ENCODE measurements at regions not wholly inside any gene's neighbourhood (a gene's known extent, or its start where the extent isn't known, plus 50 kb on each side); places are given as distances from the start of the nearest gene placed in this dataset.
"Not testable (repeated sequence)": the region's sequence is repeated elsewhere in the genome, so short reads cannot be mapped to it uniquely, and the experiment has no call there.

- DNase-seq; H3K18ac ChIP-seq (ENCODE audit: low read length); H3K36me3 ChIP-seq (ENCODE audit: control insufficient read depth, insufficient read depth, low read length); H3K9ac ChIP-seq (ENCODE audit: low read length); H2BK15ac ChIP-seq (replicated peaks; ENCODE audit: low read depth); H3K56ac ChIP-seq (ENCODE audit: low read length); H2BK120ac ChIP-seq (ENCODE audit: low read depth, low read length); H4K8ac ChIP-seq (ENCODE audit: low read depth, low read length); H3K4me1 ChIP-seq (ENCODE audit: control insufficient read depth, low read depth, low read length); H3K79me1 ChIP-seq (ENCODE audit: low read length); H3K4me3 ChIP-seq (ENCODE audit: low read length); H2BK5ac ChIP-seq (ENCODE audit: low read length); H3K27me3 ChIP-seq (ENCODE audit: insufficient read depth, low read length, poor library complexity); H3K4ac ChIP-seq (ENCODE audit: low read depth, low read length); H4K5ac ChIP-seq (ENCODE audit: low read length); H3K27ac ChIP-seq (ENCODE audit: low read depth, low read length); H2AK5ac ChIP-seq (ENCODE audit: low read length); H3K23ac ChIP-seq (ENCODE audit: low read length); H3K79me2 ChIP-seq (ENCODE audit: control insufficient read depth, insufficient read depth, low read length); H3K4me2 ChIP-seq (ENCODE audit: low read length): not testable (repeated sequence)
- no CpG with 5 or more reads among the region's 14 CpGs for WGBS (ENCODE audit: extremely low coverage, insufficient coverage, low lambda C conversion rate)
These were observed 846.4 kb downstream of the RPIA start for GRCh38 chr2:89537862-89538261.

- H3K27ac ChIP-seq (ENCODE audit: low read depth, low read length); H3K27me3 ChIP-seq (ENCODE audit: insufficient read depth, low read length, poor library complexity); H2AK5ac ChIP-seq (ENCODE audit: low read length); H2BK120ac ChIP-seq (ENCODE audit: low read depth, low read length); H3K4me3 ChIP-seq (ENCODE audit: low read length); H3K23ac ChIP-seq (ENCODE audit: low read length); H3K4me2 ChIP-seq (ENCODE audit: low read length); H3K36me3 ChIP-seq (ENCODE audit: control insufficient read depth, insufficient read depth, low read length); H3K79me1 ChIP-seq (ENCODE audit: low read length); H3K4ac ChIP-seq (ENCODE audit: low read depth, low read length); H3K56ac ChIP-seq (ENCODE audit: low read length); H2BK5ac ChIP-seq (ENCODE audit: low read length); H4K8ac ChIP-seq (ENCODE audit: low read depth, low read length); H3K4me1 ChIP-seq (ENCODE audit: control insufficient read depth, low read depth, low read length); H3K79me2 ChIP-seq (ENCODE audit: control insufficient read depth, insufficient read depth, low read length); DNase-seq; H4K5ac ChIP-seq (ENCODE audit: low read length); H2BK15ac ChIP-seq (replicated peaks; ENCODE audit: low read depth); H3K18ac ChIP-seq (ENCODE audit: low read length); H3K9ac ChIP-seq (ENCODE audit: low read length): not testable (repeated sequence)
- WGBS (ENCODE audit: extremely low coverage, insufficient coverage, low lambda C conversion rate), result no CpG with 5 or more reads among the region's 8 CpGs
These were observed 852.6 kb downstream of the RPIA start for GRCh38 chr2:89544110-89544509.

DNA sequence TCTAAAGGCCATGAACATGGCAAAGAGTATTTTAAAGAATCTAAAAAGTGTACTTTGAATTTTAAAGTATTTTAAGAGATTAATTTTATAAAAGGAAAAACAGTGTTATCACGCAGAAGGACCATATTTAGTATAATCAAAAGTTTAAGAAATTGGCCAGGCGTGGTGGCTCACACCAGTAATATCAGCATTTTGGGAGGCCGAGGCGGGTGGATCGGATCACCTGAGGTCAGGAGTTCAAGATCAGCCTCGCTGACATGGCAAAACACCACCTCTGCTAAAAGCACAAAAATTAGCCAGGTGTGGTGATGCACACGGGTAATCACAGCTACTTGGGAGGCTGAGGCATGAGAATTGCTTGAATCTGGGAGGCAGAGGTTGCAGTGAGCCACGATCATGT, 887.7 kb downstream of the RPIA start:
- not testable (repeated sequence) for H3K36me3 ChIP-seq (ENCODE audit: control insufficient read depth, insufficient read depth, low read length); H4K8ac ChIP-seq (ENCODE audit: low read depth, low read length); H4K5ac ChIP-seq (ENCODE audit: low read length); H2BK120ac ChIP-seq (ENCODE audit: low read depth, low read length); DNase-seq; H3K4me2 ChIP-seq (ENCODE audit: low read length); H2AK5ac ChIP-seq (ENCODE audit: low read length); H3K27ac ChIP-seq (ENCODE audit: low read depth, low read length); H3K23ac ChIP-seq (ENCODE audit: low read length); H3K27me3 ChIP-seq (ENCODE audit: insufficient read depth, low read length, poor library complexity); H3K18ac ChIP-seq (ENCODE audit: low read length); H3K79me2 ChIP-seq (ENCODE audit: control insufficient read depth, insufficient read depth, low read length); H3K4me3 ChIP-seq (ENCODE audit: low read length); H2BK15ac ChIP-seq (replicated peaks; ENCODE audit: low read depth); H3K9ac ChIP-seq (ENCODE audit: low read length); H3K4me1 ChIP-seq (ENCODE audit: control insufficient read depth, low read depth, low read length); H3K56ac ChIP-seq (ENCODE audit: low read length); H3K4ac ChIP-seq (ENCODE audit: low read depth, low read length); H3K79me1 ChIP-seq (ENCODE audit: low read length); H2BK5ac ChIP-seq (ENCODE audit: low read length)
- WGBS (ENCODE audit: extremely low coverage, insufficient coverage, low lambda C conversion rate), result no CpG with 5 or more reads among the region's 8 CpGs

DNA sequence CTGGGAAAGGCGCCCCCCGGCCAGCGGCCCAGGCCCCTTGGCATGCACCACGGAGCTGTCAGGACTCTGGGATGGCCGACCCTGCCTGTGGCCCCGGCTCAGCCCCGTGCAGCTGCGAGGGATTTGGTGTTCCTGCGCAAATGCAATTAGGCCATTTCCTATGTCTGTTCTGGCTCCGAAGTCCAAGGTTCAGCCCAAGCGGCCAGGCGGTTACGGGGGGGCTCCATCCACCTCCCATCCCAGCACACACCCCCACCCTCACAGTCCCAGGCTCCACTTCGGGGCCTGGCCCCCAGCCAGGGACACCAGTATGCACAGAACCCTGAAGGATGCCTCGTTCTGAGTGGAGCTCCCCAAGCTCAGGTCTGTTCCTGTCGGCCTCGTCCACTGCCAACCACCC, 891.3 kb downstream of the RPIA start:
- not testable (repeated sequence) for H2AK5ac ChIP-seq (ENCODE audit: low read length); H4K5ac ChIP-seq (ENCODE audit: low read length); H3K4me3 ChIP-seq (ENCODE audit: low read length); H3K27me3 ChIP-seq (ENCODE audit: insufficient read depth, low read length, poor library complexity); H3K4ac ChIP-seq (ENCODE audit: low read depth, low read length); H3K4me2 ChIP-seq (ENCODE audit: low read length); H3K79me2 ChIP-seq (ENCODE audit: control insufficient read depth, insufficient read depth, low read length); H3K18ac ChIP-seq (ENCODE audit: low read length); H2BK15ac ChIP-seq (replicated peaks; ENCODE audit: low read depth); H3K27ac ChIP-seq (ENCODE audit: low read depth, low read length); H2BK120ac ChIP-seq (ENCODE audit: low read depth, low read length); H3K79me1 ChIP-seq (ENCODE audit: low read length); H3K9ac ChIP-seq (ENCODE audit: low read length); H3K56ac ChIP-seq (ENCODE audit: low read length); DNase-seq; H2BK5ac ChIP-seq (ENCODE audit: low read length); H3K36me3 ChIP-seq (ENCODE audit: control insufficient read depth, insufficient read depth, low read length); H3K23ac ChIP-seq (ENCODE audit: low read length); H3K4me1 ChIP-seq (ENCODE audit: control insufficient read depth, low read depth, low read length); H4K8ac ChIP-seq (ENCODE audit: low read depth, low read length)
- no CpG with 5 or more reads among the region's 17 CpGs for WGBS (ENCODE audit: extremely low coverage, insufficient coverage, low lambda C conversion rate)

DNA sequence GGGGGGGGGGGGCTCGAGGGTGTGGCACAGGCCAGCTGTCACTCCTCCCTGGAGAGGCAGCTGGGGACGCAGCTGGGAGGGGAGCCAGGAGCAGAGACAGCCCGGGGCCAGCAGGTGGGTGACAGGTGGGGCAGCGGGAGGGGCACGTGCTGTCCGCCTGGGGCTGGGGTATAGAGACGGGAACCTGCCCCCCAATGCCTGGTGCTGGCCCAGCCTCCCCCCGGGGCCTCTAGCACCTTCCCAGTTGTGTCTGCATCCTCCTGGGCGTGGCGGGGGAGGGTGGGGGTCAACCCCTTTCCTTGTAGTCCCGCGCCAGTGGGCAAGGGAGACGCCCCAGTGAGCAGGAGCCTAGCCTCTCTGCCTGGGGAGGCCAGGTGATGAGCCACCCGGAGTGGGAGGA, 892.6 kb downstream of the RPIA start:
- not testable (repeated sequence) for H3K36me3 ChIP-seq (ENCODE audit: control insufficient read depth, insufficient read depth, low read length); H3K56ac ChIP-seq (ENCODE audit: low read length); H3K27ac ChIP-seq (ENCODE audit: low read depth, low read length); H4K8ac ChIP-seq (ENCODE audit: low read depth, low read length); H3K4me1 ChIP-seq (ENCODE audit: control insufficient read depth, low read depth, low read length); H2BK15ac ChIP-seq (replicated peaks; ENCODE audit: low read depth); H4K5ac ChIP-seq (ENCODE audit: low read length); H2BK5ac ChIP-seq (ENCODE audit: low read length); H3K9ac ChIP-seq (ENCODE audit: low read length); H3K18ac ChIP-seq (ENCODE audit: low read length); H3K4me2 ChIP-seq (ENCODE audit: low read length); H2AK5ac ChIP-seq (ENCODE audit: low read length); H3K23ac ChIP-seq (ENCODE audit: low read length); H3K79me2 ChIP-seq (ENCODE audit: control insufficient read depth, insufficient read depth, low read length); DNase-seq; H3K79me1 ChIP-seq (ENCODE audit: low read length); H3K27me3 ChIP-seq (ENCODE audit: insufficient read depth, low read length, poor library complexity); H2BK120ac ChIP-seq (ENCODE audit: low read depth, low read length); H3K4me3 ChIP-seq (ENCODE audit: low read length); H3K4ac ChIP-seq (ENCODE audit: low read depth, low read length)
- whole genome bisulfite sequencing (ENCODE audit: extremely low coverage, insufficient coverage, low lambda C conversion rate), result no CpG with 5 or more reads among the region's 14 CpGs

DNA sequence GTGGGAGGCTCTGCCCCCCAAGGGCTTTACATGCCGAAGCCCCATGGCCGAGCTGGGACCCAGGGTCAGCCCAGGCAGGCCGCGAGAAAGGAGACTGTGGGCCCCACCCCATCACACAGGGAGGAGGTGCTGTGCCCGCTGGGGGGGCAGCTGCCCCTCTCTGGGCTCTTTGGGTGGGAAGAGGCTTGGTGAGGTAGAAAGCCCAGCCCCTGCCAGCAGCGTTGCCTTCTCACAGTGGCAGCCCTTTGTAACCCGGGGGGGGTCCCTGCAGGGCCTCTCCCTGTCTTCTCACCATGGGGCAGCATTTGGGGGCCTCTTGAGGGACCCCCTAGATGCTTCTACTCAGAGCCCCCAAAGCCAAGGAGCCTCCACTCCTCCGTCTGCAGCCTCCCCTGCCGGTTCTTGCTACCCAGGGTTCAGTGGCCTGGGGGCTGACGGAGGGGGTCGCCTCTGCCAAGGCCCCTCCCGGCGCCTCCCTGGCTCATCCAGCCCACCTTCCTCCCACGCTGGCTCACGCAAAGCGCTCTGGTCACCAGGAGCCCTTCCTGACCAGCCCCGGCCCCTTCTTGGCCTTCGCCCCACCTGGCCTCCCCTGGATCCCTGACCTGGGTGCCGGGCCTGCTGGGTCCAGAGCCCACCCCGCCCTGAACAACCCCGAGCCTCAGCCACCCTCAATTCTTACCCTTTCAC, 893.5 kb downstream of the RPIA start:
- H3K79me1 ChIP-seq (ENCODE audit: low read length); H3K23ac ChIP-seq (ENCODE audit: low read length); H3K56ac ChIP-seq (ENCODE audit: low read length); H4K5ac ChIP-seq (ENCODE audit: low read length); DNase-seq; H4K8ac ChIP-seq (ENCODE audit: low read depth, low read length); H3K4me1 ChIP-seq (ENCODE audit: control insufficient read depth, low read depth, low read length); H2BK120ac ChIP-seq (ENCODE audit: low read depth, low read length); H3K18ac ChIP-seq (ENCODE audit: low read length); H3K36me3 ChIP-seq (ENCODE audit: control insufficient read depth, insufficient read depth, low read length); H2BK15ac ChIP-seq (replicated peaks; ENCODE audit: low read depth); H3K4ac ChIP-seq (ENCODE audit: low read depth, low read length); H3K27me3 ChIP-seq (ENCODE audit: insufficient read depth, low read length, poor library complexity); H3K4me3 ChIP-seq (ENCODE audit: low read length); H2BK5ac ChIP-seq (ENCODE audit: low read length); H3K79me2 ChIP-seq (ENCODE audit: control insufficient read depth, insufficient read depth, low read length); H2AK5ac ChIP-seq (ENCODE audit: low read length); H3K27ac ChIP-seq (ENCODE audit: low read depth, low read length); H3K9ac ChIP-seq (ENCODE audit: low read length); H3K4me2 ChIP-seq (ENCODE audit: low read length): not testable (repeated sequence)
- no CpG with 5 or more reads among the region's 21 CpGs for WGBS (ENCODE audit: extremely low coverage, insufficient coverage, low lambda C conversion rate)

Data from mesendoderm (in vitro differentiated cells).